ENCODE measurements at regions not wholly inside any gene's neighbourhood (a gene's known extent, or its start where the extent isn't known, plus 50 kb on each side); places are given as distances from the start of the nearest gene placed in this dataset.
"Not testable (repeated sequence)": the region's sequence is repeated elsewhere in the genome, so short reads cannot be mapped to it uniquely, and the experiment has no call there.

GRCh38 chr3:40645883-40646282, 121.1 kb downstream of the ZNF621 start:
- no peak for DNase-seq (ENCODE audit: low read depth)

- DNase-seq (ENCODE audit: low read depth), result no peak
Observed at GRCh38 chr3:40649346-40649745, 124.6 kb downstream of the ZNF621 start.

- no peak for DNase-seq (ENCODE audit: low read depth)
Observed at GRCh38 chr3:40652072-40652471, 127.3 kb downstream of the ZNF621 start.

DNA sequence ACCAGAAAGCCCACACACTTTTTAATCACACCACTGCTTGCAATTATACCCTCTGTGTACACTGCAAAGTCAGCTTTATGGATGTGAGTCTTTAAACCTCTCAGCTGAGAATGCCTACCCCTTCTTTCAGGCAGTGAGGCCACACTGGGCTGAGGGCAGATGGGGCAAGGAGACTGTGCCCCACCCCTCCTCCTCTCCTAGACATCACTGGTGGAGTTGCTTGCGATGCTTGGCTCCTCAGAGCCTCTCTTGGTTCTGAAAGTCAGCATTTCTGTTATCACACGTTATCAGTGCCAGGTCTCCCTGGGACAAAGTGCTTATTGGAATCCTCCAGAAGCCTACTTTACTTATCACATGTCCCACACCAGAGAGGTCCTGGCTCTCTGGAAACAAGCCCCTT, 128.2 kb downstream of the ZNF621 start:
- DNase-seq (ENCODE audit: low read depth), result no peak

- no peak for DNase-seq (ENCODE audit: low read depth)
Observed at GRCh38 chr3:40653878-40654277, 129.1 kb downstream of the ZNF621 start.

- DNase-seq (ENCODE audit: low read depth), result no peak
Observed at GRCh38 chr3:40655551-40655950, 130.8 kb downstream of the ZNF621 start.

- DNase-seq (ENCODE audit: low read depth), result no peak
Observed at GRCh38 chr3:40657623-40658022, 132.9 kb downstream of the ZNF621 start.

GRCh38 chr3:40658305-40658704, 133.5 kb downstream of the ZNF621 start:
- no peak for DNase-seq (ENCODE audit: low read depth)

DNA sequence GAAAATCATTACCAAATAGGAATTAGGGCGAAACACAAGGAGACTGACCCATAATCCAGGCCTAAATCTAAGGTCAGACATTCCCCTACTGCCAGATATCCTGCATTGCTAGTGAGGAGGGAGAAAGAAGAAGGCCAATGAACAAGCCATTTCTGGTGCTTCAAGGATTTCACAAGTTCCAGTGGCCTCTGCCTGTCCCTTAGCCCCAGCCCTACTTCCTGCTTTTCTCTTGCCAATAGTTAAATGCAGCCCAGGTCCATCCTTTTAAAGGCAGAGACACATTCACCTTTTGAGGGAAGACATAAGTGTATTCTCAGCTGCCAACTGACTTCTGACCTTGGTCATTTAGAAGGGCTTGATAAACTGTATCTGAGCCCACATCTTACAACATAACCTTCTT, 135.8 kb downstream of the ZNF621 start:
- DNase-seq (ENCODE audit: low read depth), result no peak

DNA sequence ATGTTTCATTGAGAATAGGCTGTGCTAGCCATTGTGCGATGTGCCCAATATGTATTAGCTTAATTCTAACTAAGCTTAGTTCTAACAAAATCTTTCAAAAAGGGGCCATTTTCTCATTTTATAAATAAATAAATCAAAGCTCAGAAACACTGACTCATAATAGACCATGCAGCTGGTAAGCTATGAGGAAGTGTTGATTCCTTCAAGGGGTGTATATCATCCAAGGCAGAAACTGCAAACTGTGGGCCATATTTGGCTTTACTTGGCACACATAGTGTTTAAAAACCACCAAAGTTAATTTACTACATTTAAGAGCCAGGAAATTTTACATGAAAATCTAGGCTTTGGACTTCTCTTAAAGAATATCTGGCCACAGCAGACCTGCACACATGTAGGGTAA, 136.5 kb downstream of the ZNF621 start:
- DNase-seq (ENCODE audit: low read depth), result no peak

GRCh38 chr3:40663280-40663679, 138.5 kb downstream of the ZNF621 start:
- DNase-seq (ENCODE audit: low read depth), result no peak

DNA sequence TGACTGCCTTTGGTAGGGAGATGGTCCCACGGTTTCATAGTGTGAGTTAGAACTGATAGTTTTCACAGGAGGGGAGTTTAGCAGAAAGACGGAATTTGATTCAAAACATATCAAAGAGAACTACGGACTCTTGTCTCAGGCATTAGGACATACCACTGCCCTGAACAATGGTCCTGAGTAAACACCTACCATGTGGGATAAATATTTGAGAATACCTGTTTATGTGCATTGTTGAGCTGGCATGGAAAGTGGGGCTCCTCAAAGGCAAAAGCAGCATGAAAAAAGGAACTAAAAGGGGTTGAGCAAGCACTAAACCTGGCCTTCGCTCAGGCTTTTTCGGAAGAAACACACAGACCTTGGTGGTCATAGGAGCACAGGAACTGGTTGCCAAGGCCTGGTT, 144.4 kb downstream of the ZNF621 start:
- DNase-seq (ENCODE audit: low read depth), result no peak

- no peak for DNase-seq (ENCODE audit: low read depth)
Observed at GRCh38 chr3:40672861-40673260, 148.1 kb downstream of the ZNF621 start.

DNA sequence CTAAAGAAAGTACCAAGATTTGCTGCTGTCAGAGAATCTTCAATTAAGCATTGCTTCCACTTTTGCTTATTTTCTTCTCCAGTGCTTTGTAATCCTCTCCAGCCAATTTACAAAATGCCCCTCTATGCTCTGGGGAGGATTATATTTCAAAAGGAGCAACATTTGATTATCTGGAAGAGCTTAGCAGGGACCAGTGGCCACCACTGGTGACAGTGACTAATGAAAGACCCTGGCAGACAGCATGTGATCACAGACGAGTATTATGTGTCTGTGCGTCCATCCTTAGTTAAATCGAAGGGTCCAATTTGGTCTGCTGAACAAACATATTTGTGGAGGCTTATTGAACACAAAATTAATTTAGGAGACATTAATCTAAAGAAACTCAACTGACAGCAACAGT, 152.6 kb downstream of the ZNF621 start:
- no peak for DNase-seq (ENCODE audit: low read depth)

DNA sequence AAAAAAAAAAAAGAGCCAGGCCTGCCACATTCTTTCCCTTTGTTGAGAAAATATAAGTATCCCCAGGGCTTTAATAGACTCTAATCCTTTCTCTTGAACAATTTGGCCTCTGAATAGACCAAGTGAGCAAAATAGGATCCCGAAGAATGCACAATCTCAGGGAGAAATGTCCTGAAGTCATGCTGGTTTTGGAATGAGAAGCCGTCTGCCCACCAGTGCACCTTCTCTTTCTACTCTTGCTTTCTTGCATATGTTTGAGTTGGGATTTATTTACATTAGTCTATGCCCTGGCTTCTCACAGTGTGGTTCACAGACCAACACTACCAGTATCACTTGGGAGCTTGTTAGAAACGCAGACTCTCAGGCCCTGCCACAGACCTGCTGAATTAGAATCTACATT, 153.0 kb downstream of the ZNF621 start:
- DNase-seq (ENCODE audit: low read depth), result no peak

DNA sequence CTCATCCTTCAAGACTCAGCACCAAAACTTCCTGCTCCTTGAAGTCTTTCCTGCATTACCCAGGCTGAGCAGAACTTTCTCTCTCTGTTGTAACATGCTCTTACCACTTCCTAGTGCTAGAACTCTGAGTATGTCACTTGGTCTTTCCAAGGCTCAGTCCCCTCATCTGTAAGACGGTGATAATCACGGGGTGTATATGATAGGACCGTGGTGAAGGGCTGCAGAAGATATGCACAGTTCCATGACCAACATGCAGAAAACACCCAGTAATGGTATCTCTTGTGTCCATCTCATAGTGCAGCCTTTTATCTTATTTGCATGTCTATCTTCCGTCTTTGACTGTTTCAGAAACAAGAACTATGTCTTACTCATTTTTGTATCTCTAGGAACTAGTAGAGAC, 154.5 kb downstream of the ZNF621 start:
- no peak for DNase-seq (ENCODE audit: low read depth)

- no peak for DNase-seq (ENCODE audit: low read depth)
Observed at GRCh38 chr3:40680685-40681657, 156.2 kb downstream of the ZNF621 start.

GRCh38 chr3:40681658-40682055, 156.9 kb downstream of the ZNF621 start:
- DNase-seq (ENCODE audit: low read depth), result no peak

GRCh38 chr3:40689837-40690236, 165.1 kb downstream of the ZNF621 start:
- no peak for DNase-seq (ENCODE audit: low read depth)

GRCh38 chr3:40690749-40691451, 166.1 kb downstream of the ZNF621 start:
- no peak for DNase-seq (ENCODE audit: low read depth)

DNA sequence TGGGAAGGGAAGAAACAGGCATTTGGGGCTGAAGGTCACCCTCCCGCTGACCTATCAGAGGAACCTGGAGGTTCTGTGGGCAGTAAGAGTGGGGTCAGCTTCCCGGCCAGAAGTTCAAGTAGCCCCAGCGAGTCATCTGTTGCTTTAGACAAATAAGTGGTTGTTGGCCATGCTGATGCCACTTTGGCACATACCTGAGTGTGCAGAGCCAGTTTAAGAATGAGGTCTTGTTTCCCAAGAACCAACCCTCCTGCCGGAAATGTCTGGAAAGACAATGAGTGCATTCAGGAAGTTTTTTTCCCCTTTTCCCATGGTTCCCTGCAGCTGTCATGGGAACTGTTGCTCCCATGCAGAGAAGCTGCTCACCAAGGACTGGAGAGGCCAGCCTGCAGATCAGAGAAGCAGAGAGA, 166.7 kb downstream of the ZNF621 start:
- no peak for DNase-seq (ENCODE audit: low read depth)

DNA sequence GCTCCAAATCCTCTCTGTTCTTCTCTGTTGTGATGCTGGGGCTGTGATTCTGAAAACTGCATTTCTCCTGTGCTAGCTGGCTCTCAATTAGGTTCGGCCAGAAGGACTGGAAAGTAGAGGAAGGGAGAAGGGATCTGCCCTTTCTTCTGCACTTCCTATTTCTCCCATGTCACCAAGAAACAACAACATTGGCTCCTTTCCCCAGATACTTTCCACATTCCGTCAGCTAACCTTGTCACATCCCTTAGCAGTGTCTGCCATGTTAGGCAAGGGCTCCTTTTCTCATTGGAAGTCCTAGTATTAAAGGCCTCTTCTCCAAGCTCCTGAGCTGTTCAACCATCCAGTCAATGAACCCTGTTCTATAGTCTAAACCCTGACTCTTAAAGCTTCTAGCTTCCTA, 171.1 kb downstream of the ZNF621 start:
- no peak for DNase-seq (ENCODE audit: low read depth)

DNA sequence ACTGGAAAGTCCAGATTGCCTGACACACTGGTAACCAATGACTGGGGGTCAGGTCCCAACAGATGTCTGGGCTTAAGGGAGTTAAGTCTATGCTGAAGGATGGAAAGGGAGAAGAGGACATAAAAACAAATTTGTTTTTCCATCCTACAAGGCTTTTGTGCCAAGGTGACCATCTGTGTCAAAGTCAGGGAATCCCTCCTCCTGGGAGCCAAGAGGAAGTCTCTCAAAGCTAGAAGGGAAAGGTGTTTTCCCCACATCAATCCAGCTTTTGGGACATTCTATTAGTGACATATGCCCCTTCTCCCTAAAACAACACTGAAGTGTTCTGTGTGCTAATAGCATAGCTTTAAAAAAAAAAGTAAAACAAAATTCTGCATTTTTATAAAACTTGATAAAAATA, 173.9 kb downstream of the ZNF621 start:
- not testable (repeated sequence) for DNase-seq (ENCODE audit: low read depth)
